Astrocyte of the spinal cord (primary cell): ENCODE measurements at regions not wholly inside any gene's neighbourhood (a gene's known extent, or its start where the extent isn't known, plus 50 kb on each side); places are given as distances from the start of the nearest gene placed in this dataset.

Experiments
- DNase-seq: peaks from one replicate; pipeline ENCODE4 v3.0.0; 2011; ENCODE audit warnings: low read depth, low spot score
- H3K4me3 ChIP-seq: 2 replicates; pipeline ENCODE4 v1.5.1; 2011; ENCODE audit warnings: low read depth, mild to moderate bottlenecking, low read length, moderate library complexity
- CTCF ChIP-seq: IDR thresholded peaks from 2 replicates; pipeline ENCODE4 v1.5.1; 2012; ENCODE audit warnings: low read depth, mild to moderate bottlenecking, low read length, inconsistent platforms
- in situ Hi-C: cut with HindIII; loops from 2 replicates; pipeline ENCODE4 v1.10.0; 2017; ENCODE audit warnings: low sequenced_read_pairs

- H3K4me3 ChIP-seq: no peak overlapping the region
- in situ Hi-C loops: no loop called here
- no peak for TF ChIP-seq CTCF
- DNase-seq: no peak
These were observed 60.9 kb upstream of the COL1A2 start for GRCh38 chr7:94333810-94334209.

DNA sequence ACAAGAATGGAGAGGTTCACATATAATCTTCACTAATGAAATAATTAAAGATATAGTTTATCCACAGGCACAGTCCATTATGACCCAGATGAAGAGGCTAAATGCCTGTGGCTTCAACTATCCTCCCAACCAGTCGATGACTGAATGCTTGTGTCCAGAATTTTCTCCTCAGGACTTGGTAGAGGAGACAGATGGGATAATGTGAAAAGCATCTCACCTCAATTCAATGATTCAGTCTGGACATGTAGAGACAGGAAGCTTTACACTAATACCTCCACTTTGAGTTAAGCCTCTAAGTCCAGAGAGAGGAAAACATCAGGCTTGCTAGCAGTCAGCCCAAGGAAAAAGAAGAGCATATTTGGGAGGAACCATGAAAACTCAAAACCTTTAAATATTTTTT is 59.1 kb upstream of the COL1A2 start:
- DNase-seq: no peak
- in situ Hi-C loops: no loop called here
- no peak for TF ChIP-seq CTCF
- no peak overlapping the region for H3K4me3 ChIP-seq

GRCh38 chr7:94336009-94336408 is 58.7 kb upstream of the COL1A2 start:
- no peak for DNase-seq
- H3K4me3 ChIP-seq: no peak overlapping the region
- no peak for TF ChIP-seq CTCF
- in situ Hi-C loops: no loop called here

- DNase-seq: peak; percentile 48
- TF ChIP-seq CTCF: no peak
- H3K4me3 ChIP-seq: no peak overlapping the region
- in situ Hi-C loops: no loop called here
These were observed 55.7 kb upstream of the COL1A2 start for GRCh38 chr7:94338921-94339371.

GRCh38 chr7:94344826-94345225 is 49.9 kb upstream of the COL1A2 start:
- in situ Hi-C loops: no loop called here
- peak; percentile 60 for DNase-seq
- no peak for TF ChIP-seq CTCF
- no peak overlapping the region for H3K4me3 ChIP-seq
